PC-3 (cell line): ENCODE measurements at regions not wholly inside any gene's neighbourhood (a gene's known extent, or its start where the extent isn't known, plus 50 kb on each side); places are given as distances from the start of the nearest gene placed in this dataset.

Experiments
- ATAC-seq: fragments of 200-7000 bp; cut with Tn5 transposase; 2 replicates; pipeline ENCODE4 v1.9.1; 2020; ENCODE audit warnings: mild to moderate bottlenecking, moderate library complexity
- BruUV-seq: library from RNA; stranded (reverse); fragments of 400-500 nt; replicated peaks from 2 replicates; lab custom pipeline; 2021; lab: Mats Ljungman, UMichigan
- CTCF ChIA-PET: fragments of 300-600 bp; sonication (Branson Sonifier 250); formaldehyde crosslinking; loops from one replicate; lab custom pipeline; 2022; ENCODE audit warnings: antibody characterized with exemption; lab: Charles Lee
- POLR2A ChIA-PET: fragments of 300-600 bp; sonication (Branson Sonifier 250); formaldehyde crosslinking; loops from one replicate; lab custom pipeline; 2022; ENCODE audit warnings: antibody characterized with exemption; ENCODE audit not compliant: unreplicated experiment; lab: Charles Lee
- DNase-seq: peaks from one replicate; pipeline ENCODE4 v3.0.0-alpha.2; 2015
- H2AFZ ChIP-seq: fragments of 300-600 bp; sonication (generic); 2 replicates; pipeline ENCODE4 v1.6.0; 2016; ENCODE audit warnings: antibody characterized with exemption, low read length
- H3F3A ChIP-seq: fragments of 300-600 bp; sonication (generic); one replicate; pipeline ENCODE4 v1.6.0; 2017; ENCODE audit warnings: antibody characterized with exemption, low read length, control low read depth, mild to moderate bottlenecking; ENCODE audit not compliant: unreplicated experiment
- H3K27ac ChIP-seq: fragments of 300-600 bp; sonication (generic); 2 replicates; pipeline ENCODE4 v1.5.1; 2016; ENCODE audit warnings: mild to moderate bottlenecking, low read length
- H3K27me3 ChIP-seq: fragments of 300-600 bp; sonication (generic); 2 replicates; pipeline ENCODE4 v1.6.1; 2016; ENCODE audit warnings: low read length, mixed read lengths
- H3K36me3 ChIP-seq: fragments of 300-600 bp; sonication (generic); 2 replicates; pipeline ENCODE4 v1.6.1; 2016; ENCODE audit warnings: low read depth, mixed run types, low read length, mixed read lengths
- H3K4me1 ChIP-seq: fragments of 300-600 bp; sonication (generic); 2 replicates; pipeline ENCODE4 v1.5.1; 2016; ENCODE audit warnings: low read length; ENCODE audit not compliant: insufficient read depth
- H3K4me2 ChIP-seq: fragments of 300-600 bp; sonication (generic); 2 replicates; pipeline ENCODE4 v1.6.0; 2016; ENCODE audit warnings: low read length
- H3K4me3 ChIP-seq: fragments of 300-600 bp; sonication (generic); 2 replicates; pipeline ENCODE4 v1.5.1; 2016; ENCODE audit warnings: mild to moderate bottlenecking, low read length, mixed read lengths
- H3K79me2 ChIP-seq: fragments of 300-600 bp; sonication (generic); 2 replicates; pipeline ENCODE4 v1.6.1; 2017; ENCODE audit warnings: low read length, mixed read lengths
- H3K9ac ChIP-seq: fragments of 300-600 bp; sonication (generic); 2 replicates; pipeline ENCODE4 v1.6.0; 2016; ENCODE audit warnings: mild to moderate bottlenecking, low read length
- H3K9me2 ChIP-seq: fragments of 300-600 bp; sonication (generic); replicated peaks from 2 replicates; pipeline ENCODE4 v1.6.1; 2016; ENCODE audit warnings: mixed run types, low read length, mixed read lengths
- H3K9me3 ChIP-seq: fragments of 300-600 bp; sonication (generic); 2 replicates; pipeline ENCODE4 v1.6.1; 2016; ENCODE audit warnings: low read length, mixed read lengths
- H4K20me1 ChIP-seq: fragments of 300-600 bp; sonication (generic); 2 replicates; pipeline ENCODE4 v1.6.1; 2016; ENCODE audit warnings: low read length, mixed read lengths
- EZH2 ChIP-seq: fragments of 300-600 bp; sonication (generic); IDR thresholded peaks from one replicate; pipeline ENCODE4 v1.6.1; 2017; ENCODE audit warnings: antibody characterized with exemption, mild to moderate bottlenecking, low read length; ENCODE audit not compliant: unreplicated experiment
- EZH2phosphoT487 ChIP-seq: fragments of 300-600 bp; sonication (generic); IDR thresholded peaks from 2 replicates; pipeline ENCODE4 v1.6.1; 2018; ENCODE audit warnings: mild to moderate bottlenecking, antibody characterized with exemption, low read length, borderline replicate concordance
- intact Hi-C: fragments of 100-400 bp; cut with micrococcal nuclease; formaldehyde crosslinking; loops from 2 replicates; pipeline ENCODE4 v1.9.0; 2023
- TF ChIP-seq, protein P1 (sequence below): fragments of 300-600 bp; sonication (generic); conservative IDR thresholded peaks from 2 replicates; pipeline ENCODE4 v1.5.1; 2017; ENCODE audit warnings: antibody characterized with exemption, low read depth, mild to moderate bottlenecking, low read length

GRCh38 chrX:118167361-118167760 is 50.8 kb upstream of the KLHL13 start:
- Histone ChIP-seq H3F3A (no peaks in the 10 kb centered on the region), H3K9ac (no peak overlapping the region), H3K4me1 (0 out of 2 replicates have a peak, but pooled peaks cover 5% of the 10 kb centered on the region), H4K20me1 (no peaks in the 10 kb centered on the region), H3K4me3 (no peak overlapping the region), H3K4me2 (no peak overlapping the region), H3K9me2 (no peaks in the 10 kb centered on the region), H2AFZ (no peak overlapping the region), H3K9me3 (no peaks in the 10 kb centered on the region), H3K36me3 (no peaks in the 10 kb centered on the region), H3K27ac (no peak overlapping the region), H3K79me2 (no peaks in the 10 kb centered on the region), H3K27me3 (no peaks in the 10 kb centered on the region)
- DNase-seq (no peak), ATAC-seq (no peak)
- ChIA-PET POLR2A (no interaction called here), CTCF (no interaction called here)
- TF ChIP-seq EZH2phosphoT487 (no peak), EZH2 (no peak)
- TF ChIP-seq, protein P1, sequence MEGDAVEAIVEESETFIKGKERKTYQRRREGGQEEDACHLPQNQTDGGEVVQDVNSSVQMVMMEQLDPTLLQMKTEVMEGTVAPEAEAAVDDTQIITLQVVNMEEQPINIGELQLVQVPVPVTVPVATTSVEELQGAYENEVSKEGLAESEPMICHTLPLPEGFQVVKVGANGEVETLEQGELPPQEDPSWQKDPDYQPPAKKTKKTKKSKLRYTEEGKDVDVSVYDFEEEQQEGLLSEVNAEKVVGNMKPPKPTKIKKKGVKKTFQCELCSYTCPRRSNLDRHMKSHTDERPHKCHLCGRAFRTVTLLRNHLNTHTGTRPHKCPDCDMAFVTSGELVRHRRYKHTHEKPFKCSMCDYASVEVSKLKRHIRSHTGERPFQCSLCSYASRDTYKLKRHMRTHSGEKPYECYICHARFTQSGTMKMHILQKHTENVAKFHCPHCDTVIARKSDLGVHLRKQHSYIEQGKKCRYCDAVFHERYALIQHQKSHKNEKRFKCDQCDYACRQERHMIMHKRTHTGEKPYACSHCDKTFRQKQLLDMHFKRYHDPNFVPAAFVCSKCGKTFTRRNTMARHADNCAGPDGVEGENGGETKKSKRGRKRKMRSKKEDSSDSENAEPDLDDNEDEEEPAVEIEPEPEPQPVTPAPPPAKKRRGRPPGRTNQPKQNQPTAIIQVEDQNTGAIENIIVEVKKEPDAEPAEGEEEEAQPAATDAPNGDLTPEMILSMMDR: no peak
- intact Hi-C loops: no loop called here
- no TSS peak for BruUV-seq

DNA sequence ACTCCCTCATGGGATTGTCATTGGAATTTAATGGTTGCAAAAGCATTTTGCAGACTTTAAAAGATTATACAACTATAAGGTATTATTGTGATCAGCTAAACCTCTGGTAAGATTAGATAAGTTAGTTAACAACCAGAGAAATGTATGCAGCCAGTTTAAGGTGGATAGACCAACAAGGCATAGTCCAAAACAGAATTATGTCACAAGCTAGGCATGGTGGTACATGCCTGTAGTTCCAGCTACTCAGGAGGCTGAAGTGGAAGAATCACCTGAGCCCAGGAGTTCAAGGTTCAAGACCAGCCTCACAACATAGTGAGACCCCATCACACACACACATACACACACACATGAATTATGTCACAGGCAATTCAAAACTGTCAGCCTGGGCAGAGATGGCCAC is 54.7 kb upstream of the KLHL13 start:
- Histone ChIP-seq H3K9me2 (no peaks in the 10 kb centered on the region), H3K9ac (no peak overlapping the region), H3K27me3 (no peaks in the 10 kb centered on the region), H3K27ac (no peak overlapping the region), H3K4me3 (no peak overlapping the region), H2AFZ (no peak overlapping the region), H4K20me1 (no peaks in the 10 kb centered on the region), H3K36me3 (no peaks in the 10 kb centered on the region), H3F3A (no peaks in the 10 kb centered on the region), H3K4me1 (no peaks in the 10 kb centered on the region), H3K9me3 (no peaks in the 10 kb centered on the region), H3K4me2 (no peak overlapping the region), H3K79me2 (no peaks in the 10 kb centered on the region)
- POLR2A ChIA-PET: no interaction called here
- intact Hi-C loops: no loop called here
- BruUV-seq: no TSS peak
- no peak for DNase-seq
- TF ChIP-seq EZH2 (no peak), EZH2phosphoT487 (no peak)
- TF ChIP-seq, protein P1: no peak
- CTCF ChIA-PET: no interaction called here
- ATAC-seq: no peak

DNA sequence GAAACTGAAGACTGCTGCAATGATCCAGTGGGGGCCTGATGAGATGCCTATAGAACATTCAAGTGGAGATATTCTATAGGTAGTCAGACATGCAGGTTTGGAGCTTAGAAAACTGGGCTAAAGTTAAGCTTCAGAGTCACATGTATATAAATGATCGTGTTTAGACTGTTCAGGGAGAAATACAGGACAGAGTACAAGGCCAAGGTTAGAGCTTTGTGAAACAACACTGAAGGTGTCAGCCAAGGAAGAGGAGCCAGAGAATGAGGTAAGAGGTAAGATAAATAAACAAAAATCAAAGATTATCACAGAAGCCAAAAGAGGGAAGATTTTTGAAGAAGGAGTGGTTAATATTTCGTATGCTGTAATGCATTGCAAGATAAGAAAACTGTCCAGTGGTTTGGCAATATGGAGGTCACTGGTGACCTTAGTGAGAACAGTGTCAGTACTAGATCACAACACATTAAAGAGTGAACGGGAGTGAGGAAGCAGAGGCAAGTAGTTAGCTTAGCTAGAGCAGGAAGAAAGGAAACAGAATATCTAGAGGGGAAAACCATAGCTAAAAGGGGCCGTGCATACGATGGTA is 58.0 kb upstream of the KLHL13 start:
- Histone ChIP-seq H3K27ac (no peak overlapping the region), H3K4me3 (no peak overlapping the region), H2AFZ (no peak overlapping the region), H3K79me2 (no peaks in the 10 kb centered on the region), H3F3A (no peaks in the 10 kb centered on the region), H3K4me2 (no peak overlapping the region), H3K9me3 (no peaks in the 10 kb centered on the region), H3K27me3 (no peaks in the 10 kb centered on the region), H3K36me3 (no peaks in the 10 kb centered on the region), H3K4me1 (no peaks in the 10 kb centered on the region), H3K9me2 (no peaks in the 10 kb centered on the region), H3K9ac (no peak overlapping the region), H4K20me1 (no peaks in the 10 kb centered on the region)
- no peak for ATAC-seq
- ChIA-PET POLR2A (no interaction called here), CTCF (no interaction called here)
- no peak for DNase-seq
- BruUV-seq: no TSS peak
- TF ChIP-seq, protein P1: no peak
- no peak for TF ChIP-seq EZH2
- intact Hi-C loops: no loop called here
